ENCODE measurements at regions not wholly inside any gene's neighbourhood (a gene's known extent, or its start where the extent isn't known, plus 50 kb on each side); places are given as distances from the start of the nearest gene placed in this dataset.
"Not testable (repeated sequence)": the region's sequence is repeated elsewhere in the genome, so short reads cannot be mapped to it uniquely, and the experiment has no call there.

DNA sequence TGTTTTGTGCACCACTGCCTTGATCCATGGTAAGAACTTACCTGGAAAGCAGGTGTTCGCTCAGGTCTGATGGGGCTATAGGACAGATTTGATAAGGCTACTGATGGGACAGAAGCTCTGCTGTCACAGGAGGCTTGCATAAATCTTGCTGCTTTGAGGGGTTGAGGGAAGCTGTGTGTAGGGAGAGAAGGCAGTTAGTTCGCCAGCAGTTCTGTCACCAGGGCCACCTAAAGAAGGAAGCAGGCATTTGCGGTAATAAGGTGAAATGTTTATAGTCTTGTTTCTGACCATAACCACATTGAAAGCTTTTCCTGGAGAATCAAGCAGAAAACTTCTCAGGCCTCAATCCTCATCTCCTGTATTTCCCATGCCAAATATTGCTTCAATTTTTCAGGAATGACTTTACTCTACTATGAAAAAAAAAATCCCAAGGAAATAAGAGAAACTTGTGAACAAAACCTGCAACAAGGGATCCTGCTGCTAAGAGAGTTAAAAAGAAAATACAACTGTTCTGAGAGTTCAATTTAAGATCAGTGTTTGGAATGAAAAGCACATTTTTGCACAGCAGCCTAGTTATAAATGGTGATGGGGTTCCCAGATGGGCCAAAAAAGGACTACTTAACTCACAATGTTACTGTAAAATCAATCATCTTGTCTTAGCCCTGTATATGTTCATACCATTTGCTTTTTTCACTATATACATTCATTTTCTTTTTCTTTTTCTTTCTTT is 122.0 kb upstream of the RANBP3L start:
- no peak for DNase-seq

DNA sequence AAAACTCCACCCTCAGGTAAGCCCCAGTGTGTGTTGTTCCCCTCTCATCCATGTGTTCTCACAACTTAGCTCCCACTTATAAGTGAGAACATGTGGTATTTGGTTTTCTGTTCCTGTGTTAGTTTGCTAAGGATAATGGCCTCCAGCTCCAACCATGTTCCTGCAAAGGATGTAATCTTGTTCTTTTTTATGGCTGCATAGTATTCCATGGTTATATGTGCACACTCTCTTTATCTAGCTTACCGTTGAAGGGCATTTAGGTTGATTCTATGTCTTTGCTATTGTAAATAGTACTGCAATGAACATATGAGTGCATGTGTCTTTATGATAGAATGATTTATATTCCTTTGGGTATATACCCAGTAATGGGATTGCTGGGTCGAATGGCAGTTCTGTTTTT is 124.4 kb upstream of the RANBP3L start:
- DNase-seq, result not testable (repeated sequence)

DNA sequence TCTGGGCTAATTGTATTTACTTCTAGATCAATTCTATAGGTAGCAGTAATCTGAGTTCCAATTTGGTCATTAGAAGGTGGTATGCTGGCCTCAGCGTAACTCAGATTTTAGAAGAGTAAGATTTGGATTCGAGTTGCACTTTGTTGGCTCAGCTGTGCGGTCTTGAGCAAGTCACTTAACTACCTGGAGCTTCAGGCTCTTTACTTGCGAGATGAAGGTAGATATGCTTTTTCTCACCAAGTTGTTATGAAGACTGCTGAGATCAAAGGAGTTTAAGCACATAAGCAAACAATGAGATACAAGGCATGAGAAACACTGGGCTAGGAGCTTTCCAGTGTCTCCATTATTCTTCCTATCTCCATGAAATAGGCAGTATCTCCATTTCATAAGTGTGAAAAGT is 133.8 kb upstream of the RANBP3L start:
- DNase-seq, result no peak

DNA sequence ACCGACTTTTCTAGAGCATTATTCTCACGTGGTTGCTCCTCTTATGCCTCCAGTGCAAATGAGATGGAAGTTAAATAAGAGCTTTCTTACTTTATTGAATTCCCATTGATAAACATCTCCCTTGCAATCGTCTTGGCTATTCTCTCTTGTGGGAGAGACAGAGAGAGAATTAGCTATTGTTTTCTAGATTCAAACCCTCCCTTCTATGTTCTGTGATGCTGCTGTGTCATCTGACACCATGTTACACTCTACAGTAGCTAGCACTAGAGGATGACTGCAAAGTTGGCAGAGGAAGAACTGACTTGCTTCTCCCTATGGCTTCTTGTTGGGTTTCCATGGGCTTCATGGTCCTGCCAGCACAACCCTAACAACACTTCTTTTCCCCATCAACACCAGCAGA is 134.6 kb upstream of the RANBP3L start:
- DNase-seq, result peak in 2 of 58 donors; percentile 15 to 16

DNA sequence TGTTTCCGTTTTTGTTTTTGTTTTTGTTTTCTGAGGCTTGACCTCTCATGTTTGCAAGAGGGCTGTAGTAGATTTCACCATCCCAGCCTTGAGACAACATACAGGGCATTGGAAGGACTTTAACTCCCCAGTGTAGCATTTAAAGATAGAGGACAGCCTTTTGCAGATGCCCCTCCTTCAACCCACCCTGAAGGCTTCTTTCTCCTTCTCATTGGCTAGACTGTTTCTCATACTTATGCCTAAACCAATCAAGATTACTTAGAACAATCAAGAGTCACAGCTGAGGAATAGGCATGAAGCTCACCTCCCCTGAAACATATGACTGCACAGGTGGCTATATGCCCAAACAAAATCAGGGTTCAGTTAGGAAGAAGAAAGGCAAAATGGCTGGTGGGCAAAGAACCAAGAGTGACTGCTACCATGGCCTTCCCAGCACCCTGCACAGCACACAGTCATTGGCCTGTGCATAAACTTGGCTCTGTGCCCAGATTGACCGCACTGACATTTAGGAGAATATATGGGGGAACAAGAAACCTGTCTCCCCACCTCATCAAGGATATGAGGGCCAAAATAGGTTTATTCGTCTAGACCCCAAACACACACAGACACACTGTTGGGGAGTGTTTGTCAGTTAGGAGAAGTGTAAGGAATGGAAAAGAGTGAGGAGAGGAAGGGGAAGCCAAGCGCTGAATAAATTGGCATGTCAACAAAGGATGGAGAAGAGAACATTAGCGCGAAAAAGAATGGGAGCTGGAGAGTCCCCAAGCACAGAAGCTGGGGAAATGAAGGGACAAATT is 137.3 kb upstream of the RANBP3L start:
- DNase-seq, result peak in 40 of 58 donors; percentile 2 to 82 (median 40)

DNA sequence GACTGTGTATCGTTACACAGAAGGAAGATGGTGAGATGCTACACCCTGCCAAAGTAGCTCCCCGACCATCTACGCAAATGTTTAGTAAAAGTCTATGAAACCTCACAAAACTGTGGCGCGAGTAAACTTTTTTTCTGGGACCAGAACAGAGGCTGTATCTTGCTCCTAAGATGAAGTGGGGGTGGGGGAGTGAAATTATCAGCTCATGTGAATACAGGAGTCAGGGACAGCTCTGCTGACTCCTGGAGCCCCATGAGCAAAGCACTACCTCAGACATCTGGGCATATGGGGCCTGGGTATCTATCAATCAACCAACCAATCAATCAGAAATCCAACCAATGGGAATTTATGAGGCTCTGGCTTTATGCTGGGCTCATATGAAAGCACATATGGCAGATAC is 138.6 kb upstream of the RANBP3L start:
- no peak for DNase-seq

DNA sequence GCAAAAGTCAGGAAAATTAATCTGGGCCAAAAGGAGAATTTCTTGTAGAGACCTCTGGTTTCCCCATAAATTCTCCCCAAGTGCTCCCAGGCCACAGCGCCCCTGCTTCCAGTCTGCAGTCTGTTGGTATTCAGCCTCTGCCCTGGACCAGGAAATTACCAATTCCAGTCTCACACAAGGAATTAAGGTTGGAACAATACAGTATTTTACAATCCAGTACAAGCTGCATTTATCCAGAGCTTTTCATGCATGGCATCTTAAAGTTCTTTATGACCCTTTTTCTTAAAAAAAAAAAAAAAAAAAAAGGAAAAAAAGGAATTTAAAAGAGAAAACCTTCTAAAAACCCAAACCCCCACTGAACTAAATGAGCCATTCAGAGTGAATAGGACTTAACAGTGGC is 139.6 kb upstream of the RANBP3L start:
- peak in 19 of 58 donors; percentile 1 to 66 (median 21) for DNase-seq

DNA sequence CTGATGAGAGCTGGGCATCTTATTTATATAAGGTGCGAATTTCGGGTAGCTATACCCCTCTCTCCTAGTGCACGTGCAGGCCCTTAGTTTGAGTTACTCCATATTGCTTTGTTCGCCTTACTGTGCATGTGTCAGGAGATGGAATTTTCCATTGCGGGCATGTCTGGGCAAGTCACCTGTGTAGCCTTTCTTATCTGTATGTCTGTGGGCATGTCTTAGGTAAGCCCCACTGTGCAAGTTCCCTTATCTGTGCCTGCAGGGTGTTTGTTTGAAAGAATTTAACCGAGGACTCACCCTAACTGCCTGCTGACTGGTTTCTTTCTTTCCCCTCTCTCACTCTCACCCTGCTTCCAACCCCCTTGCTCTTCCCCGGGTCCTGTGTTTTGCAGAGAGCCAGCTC is 140.7 kb upstream of the RANBP3L start:
- no peak for DNase-seq

DNA sequence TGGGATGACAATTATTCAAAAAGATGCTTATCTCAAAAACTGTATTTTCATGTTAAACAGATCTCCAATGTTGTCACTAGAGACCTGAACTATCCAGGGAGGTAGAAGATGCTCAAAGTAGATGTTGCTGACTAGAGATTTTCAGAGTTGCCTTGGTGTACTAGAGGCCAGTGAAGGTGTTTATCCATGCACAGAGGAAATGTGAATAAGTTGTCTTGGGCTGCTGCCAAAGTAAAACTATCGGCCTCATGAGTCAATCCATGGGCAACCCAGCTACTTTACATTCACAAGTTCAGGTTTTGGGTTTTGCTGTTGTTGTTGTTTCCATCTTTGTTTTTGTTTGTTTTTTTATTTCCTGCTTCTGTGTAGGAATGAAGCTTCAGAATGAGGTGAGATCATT is 141.1 kb upstream of the RANBP3L start:
- no peak for DNase-seq

DNA sequence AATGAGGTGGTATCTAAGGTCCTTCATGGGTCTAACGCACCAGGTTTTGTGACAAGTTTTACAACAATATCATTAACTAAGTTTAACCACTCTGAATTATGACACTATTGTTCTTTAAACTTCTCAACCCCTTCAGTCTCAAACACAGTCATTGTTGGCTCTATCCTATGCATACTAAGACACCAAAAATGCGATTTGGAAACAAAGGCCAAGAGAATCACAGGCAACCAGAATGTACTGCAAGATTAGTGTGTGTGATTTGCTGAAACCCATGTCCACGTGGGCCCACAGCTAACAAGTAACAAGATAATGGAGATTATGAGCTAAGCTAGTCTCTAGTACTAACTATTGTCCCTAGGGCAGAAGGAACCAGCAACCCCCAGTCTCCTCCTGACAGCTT is 142.2 kb upstream of the RANBP3L start:
- DNase-seq, result no peak

DNA sequence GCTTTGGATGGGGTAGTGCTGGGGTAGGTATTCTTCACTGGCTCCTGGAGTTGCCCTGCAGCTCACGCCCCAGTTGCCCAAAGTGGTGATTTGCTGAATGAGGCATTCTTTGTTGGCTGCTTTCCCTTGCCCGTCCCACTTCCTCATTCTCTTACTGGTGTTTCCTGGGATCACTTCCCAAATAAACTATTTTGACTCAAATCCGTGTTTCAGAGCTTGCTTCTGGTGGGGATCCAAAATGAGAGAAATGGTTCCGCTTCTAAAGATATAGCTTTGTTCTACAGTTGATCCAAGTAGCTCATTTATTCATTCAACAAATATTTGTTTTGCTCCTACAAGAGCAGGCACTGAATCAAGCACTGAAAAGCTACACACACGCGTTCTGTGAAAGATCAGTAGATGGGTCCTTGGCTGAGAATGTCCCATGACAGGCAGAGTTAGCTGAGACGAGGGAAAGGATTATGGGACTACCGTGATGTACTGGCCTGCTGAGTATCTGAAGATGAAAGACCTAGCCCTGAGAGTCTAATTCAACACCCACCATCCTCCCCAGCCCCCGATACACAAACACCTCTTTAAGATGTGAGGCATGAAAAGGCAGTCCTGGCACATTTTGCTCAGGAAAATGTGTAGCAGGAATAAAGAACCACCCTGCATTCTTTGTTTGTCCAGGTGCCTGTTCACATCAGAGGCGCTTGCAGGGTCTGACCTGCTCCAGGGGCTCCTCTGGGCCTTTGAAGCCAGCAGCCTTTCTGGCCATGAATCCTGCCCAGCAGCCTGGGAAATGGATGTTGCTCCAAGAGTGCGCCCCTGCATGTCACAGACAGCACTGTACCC is 143.1 kb upstream of the RANBP3L start:
- DNase-seq, result peak in 47 of 58 donors; percentile 5 to 82 (median 39)

DNA sequence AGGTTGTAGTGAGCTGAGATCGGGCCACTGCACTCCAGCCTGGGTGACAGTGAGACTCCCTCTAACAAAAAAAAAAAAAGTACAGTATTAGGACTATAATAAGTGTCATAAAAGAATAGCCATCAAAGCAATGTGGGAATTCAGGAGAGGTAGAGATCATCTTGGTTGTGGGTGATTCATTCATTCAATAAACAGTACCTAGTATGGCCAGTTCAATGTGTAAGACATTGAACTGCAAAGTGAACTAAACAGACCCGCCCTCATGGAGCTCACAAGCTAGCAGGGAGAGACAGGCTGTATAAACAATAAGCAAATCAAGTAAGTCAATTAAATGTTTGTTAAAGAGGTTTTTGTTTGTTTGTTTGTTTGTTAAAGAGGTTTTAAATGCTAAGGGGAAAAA is 146.1 kb upstream of the RANBP3L start:
- no peak for DNase-seq

DNA sequence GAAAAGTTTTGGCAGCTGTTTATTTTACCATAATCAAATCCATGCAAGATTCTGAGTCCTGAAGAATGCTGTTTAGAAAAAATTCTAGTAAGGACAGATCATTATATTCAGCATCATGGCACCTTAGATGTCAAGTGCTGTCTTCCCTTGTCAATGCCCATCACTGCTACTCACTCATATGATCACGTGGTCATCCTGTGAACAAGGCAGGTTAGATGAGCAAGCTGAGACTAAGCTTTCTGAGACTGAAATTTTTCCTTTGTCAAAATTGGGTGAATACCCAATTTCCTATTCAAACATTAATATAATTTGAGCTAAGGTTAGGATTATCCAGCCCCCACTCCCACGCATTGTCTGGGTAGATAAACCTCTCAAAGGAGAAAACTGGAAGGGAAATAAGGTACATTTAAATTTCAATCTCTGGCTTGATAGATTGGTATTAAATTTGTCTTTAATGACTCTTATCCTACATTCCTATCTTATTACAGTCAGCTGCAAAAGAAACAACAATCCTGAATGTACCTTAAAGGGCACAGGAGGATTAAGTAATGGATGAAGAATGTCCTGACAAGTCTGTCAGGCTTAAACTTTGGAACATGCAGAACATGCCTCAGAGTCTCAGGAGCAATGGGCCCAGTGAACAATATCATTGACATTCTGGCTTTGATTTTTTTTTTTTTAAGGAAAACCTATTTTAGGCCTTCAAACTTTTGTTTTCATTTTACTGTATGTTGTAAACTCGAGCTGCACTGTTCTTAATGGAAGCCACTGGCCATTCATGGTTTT is 148.7 kb upstream of the RANBP3L start:
- no peak for DNase-seq

DNA sequence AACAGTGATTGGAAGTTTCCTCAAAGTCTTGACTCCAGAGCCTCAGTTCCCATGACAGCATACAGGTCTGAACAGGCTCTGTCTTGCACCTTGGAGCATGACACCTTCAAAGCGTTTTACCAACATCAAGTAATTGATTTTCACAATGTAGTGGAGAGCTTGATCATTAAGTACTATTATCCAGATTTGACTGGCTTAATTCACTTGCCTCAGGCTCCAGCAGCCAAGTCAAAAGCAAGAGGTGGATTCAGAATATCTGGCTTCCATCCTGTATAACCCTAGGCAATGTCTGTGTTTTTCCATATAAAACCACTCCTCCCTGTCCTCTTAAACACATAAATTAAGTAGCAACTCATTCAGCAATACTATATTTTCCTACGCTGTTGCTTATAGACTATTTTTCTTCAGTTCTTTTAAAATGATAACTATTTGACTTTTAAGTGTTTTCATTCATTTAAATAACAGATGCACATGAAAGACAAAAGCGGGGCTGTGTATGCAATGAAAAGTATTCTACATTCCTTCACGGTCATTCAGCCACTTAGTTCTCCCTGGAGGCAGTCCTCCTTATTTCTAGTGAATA is 150.8 kb upstream of the RANBP3L start:
- no peak for DNase-seq

DNA sequence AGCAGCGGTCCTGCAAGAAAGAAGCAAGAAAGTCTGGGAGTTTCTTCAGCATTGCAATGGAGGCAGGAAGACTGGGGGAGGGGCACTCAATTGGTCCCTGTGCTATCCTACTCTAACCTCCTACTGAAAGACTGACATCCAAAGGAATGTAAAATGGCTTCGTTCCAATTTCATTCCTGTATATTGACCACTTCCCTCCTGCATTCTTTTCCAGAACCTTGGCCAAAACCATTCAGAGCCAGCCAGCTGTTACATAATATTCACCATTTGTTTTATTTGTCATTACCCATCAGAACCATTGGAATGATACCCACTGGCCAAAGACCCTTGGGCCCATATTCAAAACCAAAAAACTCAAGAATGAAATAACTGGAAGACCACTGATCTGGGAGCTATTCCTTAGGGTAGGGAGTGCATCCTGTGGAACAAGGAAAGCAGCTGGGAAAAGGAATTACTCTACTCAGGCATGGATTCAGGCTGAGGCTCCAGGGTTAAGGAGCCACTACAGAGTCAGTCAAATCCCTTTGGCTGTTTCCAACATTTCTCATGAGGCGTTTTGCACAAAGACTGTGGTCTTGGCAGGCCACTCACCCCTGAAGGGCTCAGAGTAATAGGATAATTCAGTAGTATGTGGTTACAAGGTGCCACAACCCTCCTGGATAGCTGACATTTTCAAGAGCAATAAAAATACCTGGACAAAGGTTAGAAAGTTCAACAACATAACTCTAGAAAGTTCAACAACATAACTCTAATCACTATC is 148.7 kb upstream of the SLC1A3 start:
- no peak for DNase-seq

DNA sequence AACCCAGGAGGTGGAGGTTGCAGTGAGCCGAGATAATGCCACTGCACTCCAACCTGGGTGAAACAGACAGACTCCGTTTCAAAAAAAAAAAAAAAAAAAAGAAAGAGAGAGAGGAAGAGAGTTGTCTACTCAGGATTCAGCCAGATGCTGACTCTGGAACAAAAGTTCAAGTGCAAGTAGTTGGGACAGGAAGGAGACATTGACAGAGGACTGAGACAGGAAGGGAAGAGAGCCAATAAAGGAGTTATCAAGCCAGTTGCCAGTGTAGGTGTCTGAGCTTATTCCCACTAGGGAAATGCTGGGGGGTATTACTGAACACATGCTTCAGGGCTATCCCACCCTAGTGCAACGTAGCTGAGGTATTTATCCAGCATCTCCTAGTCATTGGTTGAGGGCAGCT is 147.7 kb upstream of the SLC1A3 start:
- no peak for DNase-seq

DNA sequence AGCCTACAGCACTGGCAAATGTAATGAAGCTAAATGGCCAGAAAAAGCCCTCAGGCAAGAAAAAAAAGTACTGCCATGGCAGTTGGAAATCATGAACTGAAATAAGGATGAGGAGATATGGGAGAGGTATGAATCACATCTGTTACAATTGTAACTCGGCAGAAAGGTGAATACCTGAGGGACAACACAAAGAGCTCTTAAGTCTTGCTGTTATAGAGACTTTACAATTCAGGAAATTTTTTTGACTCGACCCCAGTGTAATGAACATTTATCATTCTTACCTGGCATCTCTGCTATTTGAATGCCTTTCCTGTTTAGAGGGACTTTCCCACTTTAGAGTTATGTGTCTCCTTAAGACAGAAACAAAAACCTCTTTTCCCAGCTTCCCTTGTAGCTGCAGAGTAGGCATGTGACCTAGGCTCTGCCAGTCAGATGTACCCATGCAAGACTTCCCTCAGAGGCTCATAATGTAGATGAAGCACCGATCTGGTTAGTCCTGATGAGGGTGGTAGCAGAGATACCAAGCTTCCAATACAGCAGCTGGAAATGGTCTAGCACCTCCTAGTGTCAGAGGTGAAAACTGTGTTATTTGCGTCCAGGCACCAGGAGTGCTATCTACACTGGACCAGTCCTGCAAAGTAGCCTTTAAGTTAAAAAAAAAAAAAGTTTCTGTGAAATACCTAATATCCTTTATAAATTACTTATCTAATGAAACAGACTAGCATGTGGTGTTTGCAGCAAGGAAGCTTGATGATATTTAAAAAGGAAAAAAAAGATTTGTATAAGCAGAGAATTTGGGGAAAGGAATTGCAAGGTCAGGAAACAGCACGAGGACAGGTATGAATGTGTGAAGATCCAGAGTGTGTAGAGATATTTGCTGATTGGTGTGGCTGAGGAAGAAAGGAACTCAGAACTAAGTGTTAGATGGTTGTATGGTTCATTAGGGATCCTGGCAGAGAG is 146.9 kb upstream of the SLC1A3 start:
- no peak for DNase-seq

DNA sequence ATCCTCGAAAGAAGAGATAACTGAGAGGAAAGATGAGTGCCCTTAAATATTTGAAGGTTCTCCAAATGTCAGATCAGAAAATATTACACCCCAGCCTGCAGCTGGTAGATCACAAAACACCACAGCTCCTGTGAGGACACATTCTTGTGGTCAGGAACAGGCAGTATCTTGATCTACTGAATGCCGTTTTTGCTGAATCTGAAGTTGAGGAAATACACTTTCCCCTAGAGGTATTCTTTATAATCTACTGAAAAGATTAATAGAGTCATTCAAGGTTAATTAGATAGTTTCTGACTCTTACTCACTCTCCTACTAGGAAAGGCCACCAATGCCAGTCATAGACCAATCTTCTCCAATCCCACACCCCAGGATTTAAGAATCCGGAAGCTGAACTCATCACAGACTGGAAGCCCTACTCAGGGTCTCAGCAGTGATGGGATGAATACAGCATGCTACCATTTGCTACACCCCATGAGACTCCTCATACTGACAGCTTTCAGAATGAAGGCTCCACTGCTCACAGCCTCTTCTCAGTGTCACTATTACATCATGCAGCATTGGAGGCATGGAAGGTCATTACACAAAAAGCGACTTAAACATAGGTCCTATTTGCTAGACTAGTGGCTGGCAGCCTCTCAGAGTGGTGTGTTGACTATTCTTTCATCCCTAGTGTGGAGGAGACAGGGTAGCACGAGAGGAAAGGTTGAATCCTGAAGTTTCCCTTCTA is 143.9 kb upstream of the SLC1A3 start:
- no peak for DNase-seq

Data from anterior cingulate cortex (tissue), 58 donors.